ENCODE measurements at regions not wholly inside any gene's neighbourhood (a gene's known extent, or its start where the extent isn't known, plus 50 kb on each side); places are given as distances from the start of the nearest gene placed in this dataset.

GRCh38 chr14:88929656-88930436 lies 105.4 kb downstream of the TTC8 start:
- Histone ChIP-seq H3K4me1 (ENCODE audit: control insufficient read depth, insufficient read depth, low read length) (peaks cover 4% of the 10 kb centered on the region; the same call in 1 of the 2 replicates), H3K27ac (ENCODE audit: insufficient read depth, low read length) (no peak overlapping the region), H3K23ac (ENCODE audit: low read depth, low read length) (no peak overlapping the region), H3K4me3 (ENCODE audit: insufficient read depth, low read depth, low read length) (no peak overlapping the region), H3K18ac (ENCODE audit: low read depth, low read length) (no peak overlapping the region), H3K27me3 (ENCODE audit: control insufficient read depth, insufficient read depth, low read length) (no peaks in the 10 kb centered on the region), H3K79me1 (ENCODE audit: low read depth in 1 of 2, low read length in 2 of 2) (no peaks in the 10 kb centered on the region), H3K9ac (ENCODE audit: low read depth, low read length) (no peak overlapping the region), H3K36me3 (ENCODE audit: control insufficient read depth, insufficient read depth, low read length) (no peaks in the 10 kb centered on the region), H3K9me1 (ENCODE audit: insufficient read depth, low read length) (peaks cover 6% of the 10 kb centered on the region; the same call in 1 of the 2 replicates), H4K91ac (ENCODE audit: insufficient read depth, low read depth, low read length) (no peak overlapping the region), H3K56ac (ENCODE audit: extremely low read depth, insufficient read depth, low read length) (no peak overlapping the region), H2BK120ac (ENCODE audit: low read depth, low read length) (no peak overlapping the region), H2BK5ac (ENCODE audit: low read depth, low read length, poor library complexity, severe bottlenecking) (no peak overlapping the region), H2BK15ac (ENCODE audit: low read depth, low read length) (no peak overlapping the region), H3K4me2 (ENCODE audit: low read depth, low read length) (no peak overlapping the region), H3K4ac (ENCODE audit: low read depth, low read length) (no peak overlapping the region), H2AK5ac (ENCODE audit: low read depth, low read length) (no peak overlapping the region), H3K14ac (replicated peaks; ENCODE audit: low read depth, low read length) (no peak overlapping the region), H4K5ac (ENCODE audit: low read depth, low read length) (no peak overlapping the region), H3K9me3 (ENCODE audit: control insufficient read depth, insufficient read depth, low read length) (no peaks in the 10 kb centered on the region), H4K8ac (ENCODE audit: low read depth in 2 of 2, low read length in 2 of 2) (no peak overlapping the region), H4K20me1 (ENCODE audit: insufficient read depth, low read length) (no peaks in the 10 kb centered on the region), H2AK9ac (replicated peaks; ENCODE audit: low read depth, low read length, poor library complexity) (no peak overlapping the region), H2AFZ (replicated peaks; ENCODE audit: low read length, poor library complexity) (no peak overlapping the region), H2BK20ac (ENCODE audit: low read depth, low read length) (no peak overlapping the region)
- no TSS peak for BruUV-seq (replicated peaks)
- DNase-seq, result no peak
- WGBS, 2 experiments (ENCODE audit: extremely low coverage in 2 of 2, insufficient read length in 1 of 2), result 90% methylated on average over 4 of the region's 4 CpGs; no CpG with 5 or more reads in 1 of the 2 experiments
- in situ Hi-C loops (cut with MboI; ENCODE audit: low sequenced_read_pairs), result no loop called here
- intact Hi-C loops (cut with micrococcal nuclease), result no loop called here
- CTCF ChIA-PET, result no interaction called here
- ATAC-seq (ENCODE audit: low read depth), result no peak
- POLR2A ChIA-PET (ENCODE audit: unreplicated experiment), result no interaction called here
- dilution Hi-C loops (cut with HindIII; ENCODE audit: low sequenced_read_pairs, unreplicated experiment), result no loop called here
- TF ChIP-seq RAD21 (IDR thresholded peaks at IDR 0.05; ENCODE audit: low read length), result 0 out of 2 replicates have a peak, but pooled peaks have one; percentile 14
- no peak for TF ChIP-seq POLR2A (IDR thresholded peaks at IDR 0.05; ENCODE audit: low read depth, low read length)
- TF ChIP-seq RFX5 (IDR thresholded peaks at IDR 0.05; ENCODE audit: low read depth, low read length), result no peak
- TF ChIP-seq CTCF (conservative IDR thresholded peaks at IDR 0.05; ENCODE audit: low read depth, low read length), result 0 out of 2 replicates have a peak, but pooled peaks have one; percentile 4

All from IMR-90 (cell line).